Osteoblast (primary cell): ENCODE measurements at regions not wholly inside any gene's neighbourhood (a gene's known extent, or its start where the extent isn't known, plus 50 kb on each side); places are given as distances from the start of the nearest gene placed in this dataset.
"Not testable (repeated sequence)": the region's sequence is repeated elsewhere in the genome, so short reads cannot be mapped to it uniquely, and the experiment has no call there.

ENCODE experiments used
- DNase-seq: peaks from one replicate; pipeline ENCODE4 v3.0.0; 2011; ENCODE audit warnings: low spot score, mixed read lengths; ENCODE audit not compliant: insufficient read length; ENCODE audit errors: missing footprints
- H2AFZ ChIP-seq: 2 replicates; pipeline ENCODE4 v1.6.0; 2011; ENCODE audit warnings: mild to moderate bottlenecking, low read length
- H3K27ac ChIP-seq: 2 replicates; pipeline ENCODE4 v1.5.1; 2011; ENCODE audit warnings: mild to moderate bottlenecking, low read depth, low read length, moderate library complexity
- H3K27me3 ChIP-seq: 2 replicates; pipeline ENCODE4 v1.6.0; 2012; ENCODE audit warnings: mild to moderate bottlenecking, control low read depth, inconsistent platforms, low read length, moderate library complexity; ENCODE audit not compliant: insufficient read depth
- H3K36me3 ChIP-seq: 2 replicates; pipeline ENCODE4 v1.5.1; 2011; ENCODE audit warnings: mild to moderate bottlenecking, low read length, control low read depth, moderate library complexity; ENCODE audit not compliant: insufficient read depth
- H3K4me1 ChIP-seq: 2 replicates; pipeline ENCODE4 v1.5.1; 2011; ENCODE audit warnings: mild to moderate bottlenecking, low read length, control low read depth, moderate library complexity; ENCODE audit not compliant: insufficient read depth
- H3K4me2 ChIP-seq: 2 replicates; pipeline ENCODE4 v1.6.0; 2011; ENCODE audit warnings: mild to moderate bottlenecking, low read length; ENCODE audit not compliant: insufficient read depth
- H3K4me3 ChIP-seq: fragments of 200-600 bp; sonication (generic); 3 replicates; pipeline ENCODE4 v1.5.1; 2012; ENCODE audit warnings: mild to moderate bottlenecking, low read length, inconsistent platforms; ENCODE audit not compliant: insufficient read depth
- H3K79me2 ChIP-seq: 2 replicates; pipeline ENCODE4 v1.6.0; 2012; ENCODE audit warnings: mild to moderate bottlenecking, low read length, control low read depth, inconsistent platforms; ENCODE audit not compliant: insufficient read depth
- H3K9me3 ChIP-seq: 2 replicates; pipeline ENCODE4 v1.5.1; 2011; ENCODE audit warnings: low read depth, low read length, control low read depth
- H4K20me1 ChIP-seq: 2 replicates; pipeline ENCODE4 v1.6.0; 2012; ENCODE audit warnings: mild to moderate bottlenecking, low read length, control low read depth; ENCODE audit not compliant: insufficient read depth
- TF ChIP-seq, protein P1 (sequence below): IDR thresholded peaks from 2 replicates; pipeline ENCODE4 v1.5.1; 2011; ENCODE audit warnings: mild to moderate bottlenecking, low read depth, low read length, moderate library complexity; ENCODE audit errors: extremely low read depth

DNA sequence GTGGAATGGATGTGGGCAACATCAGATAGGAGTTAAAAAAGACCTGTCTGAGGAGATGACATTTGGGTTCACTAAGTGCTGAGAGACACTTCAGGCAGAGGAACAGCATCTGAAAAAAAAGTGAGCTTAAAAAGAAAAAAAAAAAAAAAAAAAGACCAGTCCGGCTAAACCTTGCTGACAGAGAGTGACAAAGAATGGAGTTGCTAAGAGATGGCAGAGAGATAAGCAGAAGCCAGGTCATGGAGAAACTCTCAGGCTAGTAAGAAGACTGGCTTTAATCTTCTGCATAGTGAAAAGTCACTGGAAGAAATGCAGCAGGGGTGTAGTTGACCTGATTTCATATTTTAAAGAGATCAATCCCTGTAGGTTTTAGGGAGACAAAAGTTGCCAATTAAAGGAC lies 711.1 kb upstream of the SEMA3D start:
- H3K27ac ChIP-seq, result no peak overlapping the region
- no peak overlapping the region for H3K4me3 ChIP-seq
- peak; percentile 11 for DNase-seq
- no peak overlapping the region for H2AFZ ChIP-seq
- H3K79me2 ChIP-seq, result no peaks in the 10 kb centered on the region
- H3K27me3 ChIP-seq, result no peaks in the 10 kb centered on the region
- no peaks in the 10 kb centered on the region for H3K9me3 ChIP-seq
- H4K20me1 ChIP-seq, result no peaks in the 10 kb centered on the region
- no peak overlapping the region for H3K4me2 ChIP-seq
- H3K4me1 ChIP-seq, result no peaks in the 10 kb centered on the region
- no peaks in the 10 kb centered on the region for H3K36me3 ChIP-seq
- TF ChIP-seq, protein P1, sequence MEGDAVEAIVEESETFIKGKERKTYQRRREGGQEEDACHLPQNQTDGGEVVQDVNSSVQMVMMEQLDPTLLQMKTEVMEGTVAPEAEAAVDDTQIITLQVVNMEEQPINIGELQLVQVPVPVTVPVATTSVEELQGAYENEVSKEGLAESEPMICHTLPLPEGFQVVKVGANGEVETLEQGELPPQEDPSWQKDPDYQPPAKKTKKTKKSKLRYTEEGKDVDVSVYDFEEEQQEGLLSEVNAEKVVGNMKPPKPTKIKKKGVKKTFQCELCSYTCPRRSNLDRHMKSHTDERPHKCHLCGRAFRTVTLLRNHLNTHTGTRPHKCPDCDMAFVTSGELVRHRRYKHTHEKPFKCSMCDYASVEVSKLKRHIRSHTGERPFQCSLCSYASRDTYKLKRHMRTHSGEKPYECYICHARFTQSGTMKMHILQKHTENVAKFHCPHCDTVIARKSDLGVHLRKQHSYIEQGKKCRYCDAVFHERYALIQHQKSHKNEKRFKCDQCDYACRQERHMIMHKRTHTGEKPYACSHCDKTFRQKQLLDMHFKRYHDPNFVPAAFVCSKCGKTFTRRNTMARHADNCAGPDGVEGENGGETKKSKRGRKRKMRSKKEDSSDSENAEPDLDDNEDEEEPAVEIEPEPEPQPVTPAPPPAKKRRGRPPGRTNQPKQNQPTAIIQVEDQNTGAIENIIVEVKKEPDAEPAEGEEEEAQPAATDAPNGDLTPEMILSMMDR, result no peak

DNA sequence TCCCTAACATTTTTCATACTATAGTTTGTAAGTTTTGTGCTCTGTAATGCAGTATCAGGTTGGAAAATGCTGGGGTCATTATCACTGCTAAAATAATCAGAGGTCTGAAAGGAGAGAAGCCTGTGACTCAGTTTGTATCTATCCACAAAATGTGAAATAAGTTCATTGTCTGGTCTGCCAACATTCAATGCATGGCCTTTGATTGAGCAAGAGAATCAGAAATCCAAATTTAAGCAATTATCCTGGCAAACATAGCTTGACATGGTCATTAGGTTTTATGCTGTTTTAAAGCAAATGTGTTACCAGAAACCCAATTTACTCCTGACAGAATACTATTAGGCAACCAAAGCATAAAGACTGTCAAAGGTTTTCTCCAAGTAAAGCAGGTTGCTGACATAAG lies 709.7 kb upstream of the SEMA3D start:
- Histone ChIP-seq H2AFZ (no peak overlapping the region), H3K4me3 (no peak overlapping the region), H3K27ac (no peak overlapping the region), H3K79me2 (no peaks in the 10 kb centered on the region), H3K27me3 (no peaks in the 10 kb centered on the region), H3K36me3 (no peaks in the 10 kb centered on the region), H3K4me1 (no peaks in the 10 kb centered on the region), H3K9me3 (no peaks in the 10 kb centered on the region), H4K20me1 (no peaks in the 10 kb centered on the region), H3K4me2 (no peak overlapping the region)
- no peak for DNase-seq
- TF ChIP-seq, protein P1, result no peak

DNA sequence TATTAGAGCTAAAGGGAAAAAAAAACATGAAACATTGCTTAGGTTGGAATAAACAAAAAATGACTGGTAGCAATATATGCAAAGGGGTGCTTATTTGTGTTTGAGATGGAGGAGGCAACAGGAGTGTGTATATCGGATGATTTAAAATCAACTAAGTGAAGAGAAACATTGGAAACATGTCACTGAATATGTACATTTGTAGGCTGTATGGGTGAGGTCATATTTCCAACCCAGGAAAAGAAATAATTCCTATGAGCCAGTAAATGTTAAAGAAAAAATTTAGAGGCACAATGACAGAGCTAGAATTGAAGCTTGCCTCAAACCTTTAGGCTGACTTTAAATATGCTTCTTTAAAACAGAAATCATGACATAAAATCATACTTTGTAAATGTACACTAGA lies 709.0 kb upstream of the SEMA3D start:
- no peak overlapping the region for H3K27ac ChIP-seq
- H3K36me3 ChIP-seq, result no peaks in the 10 kb centered on the region
- no peak overlapping the region for H3K4me3 ChIP-seq
- H3K4me1 ChIP-seq, result no peaks in the 10 kb centered on the region
- no peaks in the 10 kb centered on the region for H4K20me1 ChIP-seq
- no peak for DNase-seq
- H3K79me2 ChIP-seq, result no peaks in the 10 kb centered on the region
- no peaks in the 10 kb centered on the region for H3K27me3 ChIP-seq
- no peaks in the 10 kb centered on the region for H3K9me3 ChIP-seq
- H3K4me2 ChIP-seq, result no peak overlapping the region
- TF ChIP-seq, protein P1, result no peak
- no peak overlapping the region for H2AFZ ChIP-seq

DNA sequence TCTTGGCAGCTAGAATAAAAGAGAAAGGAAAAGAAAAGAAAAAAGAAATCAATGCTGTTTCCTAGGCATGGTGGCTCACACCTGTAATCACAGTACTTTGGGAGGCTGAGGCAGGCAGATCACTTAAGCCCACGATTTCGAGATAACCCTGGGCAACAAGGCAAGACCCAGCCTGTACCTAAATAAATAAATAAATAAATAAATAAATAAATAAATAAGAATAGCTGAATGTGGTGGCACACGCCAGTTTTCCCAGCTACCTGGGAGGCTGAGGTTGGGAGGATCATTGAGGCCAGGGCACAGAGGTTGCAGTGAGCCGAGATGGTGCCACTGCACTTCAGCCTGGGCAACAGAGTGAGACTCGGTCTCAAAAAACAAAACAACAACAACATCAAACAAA lies 705.0 kb upstream of the SEMA3D start:
- not testable (repeated sequence) for H3K27ac ChIP-seq, DNase-seq, H3K36me3 ChIP-seq, H3K4me2 ChIP-seq, H3K4me3 ChIP-seq, H4K20me1 ChIP-seq, H3K9me3 ChIP-seq, H3K79me2 ChIP-seq, H2AFZ ChIP-seq, H3K4me1 ChIP-seq, H3K27me3 ChIP-seq

DNA sequence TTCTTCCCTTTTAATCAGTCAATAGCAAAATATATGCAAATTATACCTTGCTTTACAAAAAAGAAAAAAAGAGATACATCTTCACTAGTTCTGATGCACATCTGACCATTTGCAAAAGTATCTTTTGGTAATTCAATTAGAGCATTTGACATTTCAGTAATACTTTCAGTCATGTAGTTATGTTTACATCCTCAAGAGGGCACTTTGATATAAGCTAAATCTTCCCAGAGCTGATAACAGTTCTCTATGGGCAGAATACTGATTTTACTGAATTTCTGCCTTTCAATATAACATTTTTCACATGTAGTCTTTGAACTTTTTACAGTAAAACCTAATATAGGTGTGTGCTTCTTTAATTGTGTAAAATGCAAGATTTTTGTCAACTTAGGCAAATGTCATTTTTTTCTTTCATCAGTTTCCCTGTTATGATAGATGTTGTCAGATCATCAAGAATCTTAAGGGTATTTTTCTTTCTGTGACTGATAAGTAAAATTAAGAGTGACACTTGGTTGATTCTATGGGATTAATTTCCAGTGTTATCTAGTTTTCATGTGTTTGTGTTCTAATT lies 703.5 kb upstream of the SEMA3D start:
- no peak for DNase-seq
- no peak overlapping the region for H3K27ac ChIP-seq
- no peak overlapping the region for H3K4me2 ChIP-seq

More for the DNA sequence above, 703.5 kb upstream of the SEMA3D start:
- TF ChIP-seq, protein P1, result peak; percentile 39
- Histone ChIP-seq H3K79me2 (no peaks in the 10 kb centered on the region), H3K36me3 (no peaks in the 10 kb centered on the region), H3K27me3 (no peaks in the 10 kb centered on the region), H3K4me1 (no peaks in the 10 kb centered on the region), H2AFZ (no peak overlapping the region), H4K20me1 (no peaks in the 10 kb centered on the region), H3K9me3 (no peaks in the 10 kb centered on the region), H3K4me3 (no peak overlapping the region)
